ENCODE measurements at regions not wholly inside any gene's neighbourhood (a gene's known extent, or its start where the extent isn't known, plus 50 kb on each side); places are given as distances from the start of the nearest gene placed in this dataset.

DNA sequence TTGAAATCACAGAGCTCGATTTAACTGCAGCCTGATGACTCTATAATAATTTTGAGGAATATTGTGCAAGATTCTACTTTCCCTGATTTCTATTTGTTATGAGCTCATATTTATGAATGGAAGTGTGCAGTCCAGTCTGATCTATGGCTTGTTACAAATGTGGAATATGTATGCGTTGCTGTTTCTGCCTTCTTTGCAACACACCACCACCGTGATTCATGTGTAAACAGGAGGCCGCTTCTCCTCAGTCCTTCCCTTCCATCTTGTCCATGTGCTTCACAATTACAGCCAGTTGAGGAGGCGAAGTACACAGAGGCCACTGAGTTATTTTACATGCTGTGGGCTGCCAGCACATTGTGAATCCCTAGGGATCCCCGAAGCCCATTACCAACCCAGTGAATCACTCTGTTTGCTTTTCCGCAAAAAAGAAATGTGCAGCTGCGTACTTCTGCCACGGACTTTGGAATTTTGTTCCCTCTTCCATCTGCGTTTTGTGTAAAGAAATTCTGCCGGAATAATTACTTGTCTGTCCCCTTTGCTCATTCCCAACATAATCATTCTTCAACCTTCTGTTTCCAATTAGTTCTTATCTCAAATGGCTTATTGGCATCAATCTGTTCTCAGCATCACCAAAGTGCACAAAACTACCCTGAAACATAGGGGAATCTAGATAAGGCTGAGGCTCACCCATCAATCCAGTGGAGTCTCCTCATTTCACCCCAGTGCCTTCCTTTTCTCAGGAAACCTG, 551.6 kb upstream of the CITED2 start:
- no peaks in the 10 kb centered on the region for H3K9me3 Mint-ChIP-seq
- no peaks in the 10 kb centered on the region for H3K36me3 Mint-ChIP-seq
- no peak overlapping the region for H3K27ac Mint-ChIP-seq
- H3K4me3 Mint-ChIP-seq, result no peak overlapping the region
- H3K4me1 Mint-ChIP-seq, result no peaks in the 10 kb centered on the region
- H3K27me3 Mint-ChIP-seq, result peaks cover 12% of the 10 kb centered on the region
- no peak for DNase-seq

DNA sequence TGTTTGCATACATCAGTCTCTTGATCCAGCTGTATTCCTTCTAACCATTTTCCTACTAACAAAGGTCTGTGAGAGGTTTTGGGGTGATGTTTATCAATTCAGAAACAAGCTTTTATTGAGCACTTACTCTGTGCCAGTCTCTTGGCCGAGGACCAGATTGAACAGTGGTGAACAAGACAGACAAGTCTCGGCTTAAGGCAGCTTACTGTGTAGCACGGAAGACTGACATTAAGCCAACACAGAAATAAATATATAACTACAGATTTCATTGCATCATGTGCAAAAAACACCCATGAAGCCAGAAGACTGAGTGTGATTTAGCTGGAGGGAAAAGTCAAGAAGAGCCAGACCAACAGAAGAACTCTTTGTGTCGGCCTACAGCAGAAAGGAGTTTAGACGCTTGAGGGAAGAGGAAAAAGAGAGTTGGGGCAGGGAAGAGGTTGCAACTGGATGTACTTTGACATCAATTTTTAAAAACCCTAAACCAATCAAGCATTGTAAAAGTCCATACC, 549.6 kb upstream of the CITED2 start:
- Mint-ChIP-seq H3K27me3 (peaks cover 23% of the 10 kb centered on the region), H3K36me3 (no peaks in the 10 kb centered on the region), H3K4me3 (no peak overlapping the region), H3K27ac (no peak overlapping the region), H3K9me3 (no peaks in the 10 kb centered on the region), H3K4me1 (peaks cover 4% of the 10 kb centered on the region)
- no peak for DNase-seq

DNA sequence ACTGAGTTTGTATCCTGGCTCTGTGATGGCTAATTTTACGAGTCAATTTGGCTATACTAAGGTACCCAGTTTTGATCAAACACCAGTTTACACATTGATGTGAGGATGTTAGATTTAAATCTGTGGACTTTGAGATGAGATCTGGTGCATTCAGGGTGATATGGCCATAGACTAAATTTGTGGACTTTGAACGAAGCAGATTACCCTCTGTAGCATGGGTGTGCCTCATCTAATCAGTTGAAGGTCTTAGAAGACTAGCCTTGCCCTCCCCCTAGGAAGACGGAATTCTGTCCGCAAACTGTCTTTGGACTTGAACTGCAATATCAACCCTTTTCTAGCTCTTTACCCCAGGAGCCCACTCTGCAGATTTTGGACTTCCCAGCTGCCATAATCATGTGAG, 547.8 kb upstream of the CITED2 start:
- H3K36me3 Mint-ChIP-seq, result no peaks in the 10 kb centered on the region
- H3K27ac Mint-ChIP-seq, result no peak overlapping the region

GRCh38 chr6:139920776-139921100, 546.3 kb upstream of the CITED2 start:
- DNase-seq, result no peak
- Mint-ChIP-seq H3K4me3 (no peak overlapping the region), H3K36me3 (no peaks in the 10 kb centered on the region), H3K27ac (no peak overlapping the region), H3K27me3 (peaks cover 20% of the 10 kb centered on the region), H3K9me3 (no peaks in the 10 kb centered on the region), H3K4me1 (peaks cover 4% of the 10 kb centered on the region)

More for the DNA sequence above, 547.8 kb upstream of the CITED2 start:
- Mint-ChIP-seq H3K4me1 (peaks cover 4% of the 10 kb centered on the region), H3K9me3 (no peaks in the 10 kb centered on the region), H3K27me3 (peaks cover 25% of the 10 kb centered on the region), H3K4me3 (no peak overlapping the region)
- no peak for DNase-seq

- Mint-ChIP-seq H3K4me3 (no peak overlapping the region), H3K27me3 (peaks cover 20% of the 10 kb centered on the region), H3K27ac (no peak overlapping the region), H3K36me3 (no peaks in the 10 kb centered on the region), H3K4me1 (peaks cover 4% of the 10 kb centered on the region), H3K9me3 (no peaks in the 10 kb centered on the region)
- DNase-seq, result no peak
Observed at GRCh38 chr6:139920027-139920775, 545.8 kb upstream of the CITED2 start.

DNA sequence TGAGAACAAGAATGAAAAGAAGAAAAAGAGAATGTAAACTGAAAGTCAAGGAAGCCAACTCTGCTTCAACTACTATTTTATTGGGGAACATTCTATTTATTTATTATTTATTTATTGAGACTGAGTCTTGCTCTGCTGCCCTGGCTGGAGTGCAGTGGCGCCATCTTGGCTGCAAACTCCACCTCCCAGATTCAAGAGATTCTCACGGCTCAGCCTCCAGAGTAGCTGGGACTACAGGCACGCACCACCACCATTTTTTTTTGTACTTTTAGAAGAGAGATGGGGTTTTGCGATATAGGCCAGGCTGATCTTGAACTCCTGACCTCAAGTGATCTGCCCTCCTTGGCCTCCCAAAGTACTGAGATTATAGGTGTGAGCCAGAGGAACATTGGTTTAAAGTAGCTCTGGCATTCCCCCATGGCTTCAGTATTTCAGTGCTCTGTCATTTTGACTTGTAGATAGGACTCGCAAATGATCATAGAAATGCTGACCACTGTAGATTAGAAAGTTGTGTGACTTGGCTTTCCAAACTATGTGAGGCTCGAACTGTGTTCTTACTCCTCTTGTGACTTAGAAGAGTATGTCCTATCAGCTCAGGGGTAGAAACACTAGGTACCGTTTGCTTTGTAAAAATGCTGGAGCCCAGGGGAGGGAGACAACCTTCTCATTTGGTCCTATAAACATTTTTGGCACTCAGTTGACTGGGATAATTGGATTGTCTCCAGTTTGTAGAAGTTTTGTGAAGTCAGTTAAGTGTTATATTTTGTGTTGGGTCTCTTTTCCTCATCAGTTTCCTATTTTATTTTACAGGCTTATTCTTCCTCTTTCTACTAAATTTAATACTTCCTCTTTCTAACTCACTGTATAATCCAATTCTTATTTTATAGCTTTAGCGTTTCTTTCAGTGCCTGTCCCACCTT, 544.9 kb upstream of the CITED2 start:
- H3K27ac Mint-ChIP-seq, result no peak overlapping the region
- H3K36me3 Mint-ChIP-seq, result no peaks in the 10 kb centered on the region
- peaks cover 4% of the 10 kb centered on the region for H3K4me1 Mint-ChIP-seq
- H3K27me3 Mint-ChIP-seq, result peaks cover 20% of the 10 kb centered on the region
- H3K9me3 Mint-ChIP-seq, result no peaks in the 10 kb centered on the region
- no peak overlapping the region for H3K4me3 Mint-ChIP-seq
- DNase-seq, result no peak

GRCh38 chr6:139917951-139918630, 543.6 kb upstream of the CITED2 start:
- H3K27me3 Mint-ChIP-seq, result peaks cover 20% of the 10 kb centered on the region

GRCh38 chr6:139914910-139915309, 540.5 kb upstream of the CITED2 start:
- peaks cover 2% of the 10 kb centered on the region for H3K4me1 Mint-ChIP-seq
- H3K4me3 Mint-ChIP-seq, result no peak overlapping the region
- DNase-seq, result no peak
- H3K27ac Mint-ChIP-seq, result no peak overlapping the region
- peaks cover 10% of the 10 kb centered on the region for H3K27me3 Mint-ChIP-seq
- no peaks in the 10 kb centered on the region for H3K9me3 Mint-ChIP-seq
- H3K36me3 Mint-ChIP-seq, result no peaks in the 10 kb centered on the region

More at GRCh38 chr6:139917951-139918630, 543.6 kb upstream of the CITED2 start:
- Mint-ChIP-seq H3K36me3 (no peaks in the 10 kb centered on the region), H3K9me3 (no peaks in the 10 kb centered on the region), H3K27ac (no peak overlapping the region), H3K4me1 (peaks cover 4% of the 10 kb centered on the region), H3K4me3 (no peak overlapping the region)
- no peak for DNase-seq

DNA sequence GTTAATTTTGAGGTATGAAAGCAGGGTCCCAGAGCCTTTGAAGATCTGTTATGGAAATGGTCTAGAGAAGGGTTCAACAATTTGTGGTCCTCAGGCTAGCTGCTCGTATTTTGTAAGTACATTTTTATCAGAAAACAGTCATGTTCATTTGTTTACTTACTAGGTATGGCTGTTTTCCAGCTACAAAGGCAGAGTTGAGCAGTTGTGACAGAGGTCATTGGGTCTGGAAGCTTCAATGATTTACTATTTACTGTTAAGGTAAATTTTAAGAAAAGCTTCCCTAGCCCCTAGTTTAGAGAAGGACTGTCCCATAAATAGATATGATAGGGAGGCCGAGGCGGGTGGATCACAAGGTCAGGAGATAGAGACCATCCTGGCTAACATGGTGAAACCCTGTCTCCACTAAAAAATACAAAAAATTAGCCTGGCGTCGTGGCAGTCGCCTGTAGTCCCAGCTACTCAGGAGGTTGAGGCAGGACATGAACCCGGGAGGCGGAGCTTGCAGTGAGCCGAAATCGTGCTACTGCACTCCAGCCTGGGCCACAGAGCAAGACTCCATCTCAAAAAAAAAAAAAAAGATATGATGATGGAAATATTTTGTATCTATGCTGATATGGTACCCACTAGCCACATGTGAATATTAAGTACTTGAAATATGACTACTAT, 538.4 kb upstream of the CITED2 start:
- no peaks in the 10 kb centered on the region for H3K9me3 Mint-ChIP-seq
- H3K4me1 Mint-ChIP-seq, result no peaks in the 10 kb centered on the region
- H3K27ac Mint-ChIP-seq, result no peak overlapping the region
- no peak for DNase-seq
- H3K36me3 Mint-ChIP-seq, result no peaks in the 10 kb centered on the region
- H3K27me3 Mint-ChIP-seq, result peaks cover 4% of the 10 kb centered on the region
- H3K4me3 Mint-ChIP-seq, result no peak overlapping the region

DNA sequence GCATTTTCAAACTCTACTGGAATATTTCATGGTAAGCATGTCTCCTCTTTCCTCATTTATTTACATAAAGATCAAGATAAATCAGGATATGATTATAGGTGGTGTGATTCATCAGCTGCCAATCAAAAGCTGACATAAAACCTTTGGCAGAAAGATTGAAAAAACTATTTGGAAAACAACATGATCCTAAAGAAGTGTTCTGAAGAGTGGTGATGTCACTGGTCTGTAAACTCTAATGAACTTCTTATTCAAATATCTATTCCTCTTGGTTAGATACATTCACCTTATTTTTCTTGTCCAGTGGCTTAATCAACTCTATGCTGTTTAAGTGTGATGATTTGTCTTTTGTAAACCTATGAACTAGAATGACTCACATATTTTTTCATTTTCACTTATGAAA, 535.5 kb upstream of the CITED2 start:
- H3K27me3 Mint-ChIP-seq, result peaks cover 4% of the 10 kb centered on the region
- no peaks in the 10 kb centered on the region for H3K36me3 Mint-ChIP-seq
- H3K4me1 Mint-ChIP-seq, result no peaks in the 10 kb centered on the region
- H3K9me3 Mint-ChIP-seq, result no peaks in the 10 kb centered on the region
- no peak overlapping the region for H3K27ac Mint-ChIP-seq
- no peak overlapping the region for H3K4me3 Mint-ChIP-seq
- no peak for DNase-seq

DNA sequence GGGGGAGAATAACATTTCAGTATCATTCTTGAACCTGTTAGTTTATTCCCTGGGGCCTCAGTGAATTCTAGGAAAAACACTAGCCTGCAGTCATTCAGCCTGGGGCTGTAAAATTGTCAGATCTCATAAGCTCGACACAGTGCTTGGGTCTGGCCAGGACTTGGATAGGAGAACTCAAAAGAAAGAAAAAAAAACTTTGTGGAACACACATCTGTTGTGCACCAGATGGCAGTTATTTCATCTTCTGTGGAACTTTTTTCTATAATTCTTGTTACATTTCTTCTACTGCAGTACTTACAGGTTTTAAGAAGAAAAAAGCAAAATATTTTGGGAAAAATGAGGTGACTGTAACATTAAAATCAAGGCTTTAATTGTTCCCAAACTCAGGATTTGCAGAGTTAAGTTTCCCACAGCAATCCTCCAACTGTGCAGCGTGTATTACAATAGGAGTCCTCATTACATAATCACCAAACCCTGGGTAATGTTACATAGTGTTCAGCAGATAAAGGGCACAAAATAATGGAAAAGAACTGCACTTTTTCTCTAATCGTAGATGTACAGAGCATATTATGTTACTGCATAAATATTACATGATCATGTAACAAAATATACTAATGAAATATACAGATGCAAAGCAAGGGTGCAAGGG, 531.1 kb upstream of the CITED2 start:
- DNase-seq, result no peak
- peaks cover 12% of the 10 kb centered on the region for H3K27me3 Mint-ChIP-seq
- H3K9me3 Mint-ChIP-seq, result no peaks in the 10 kb centered on the region
- no peak overlapping the region for H3K27ac Mint-ChIP-seq
- peaks cover 2% of the 10 kb centered on the region for H3K4me1 Mint-ChIP-seq
- H3K4me3 Mint-ChIP-seq, result no peak overlapping the region
- H3K36me3 Mint-ChIP-seq, result no peaks in the 10 kb centered on the region

DNA sequence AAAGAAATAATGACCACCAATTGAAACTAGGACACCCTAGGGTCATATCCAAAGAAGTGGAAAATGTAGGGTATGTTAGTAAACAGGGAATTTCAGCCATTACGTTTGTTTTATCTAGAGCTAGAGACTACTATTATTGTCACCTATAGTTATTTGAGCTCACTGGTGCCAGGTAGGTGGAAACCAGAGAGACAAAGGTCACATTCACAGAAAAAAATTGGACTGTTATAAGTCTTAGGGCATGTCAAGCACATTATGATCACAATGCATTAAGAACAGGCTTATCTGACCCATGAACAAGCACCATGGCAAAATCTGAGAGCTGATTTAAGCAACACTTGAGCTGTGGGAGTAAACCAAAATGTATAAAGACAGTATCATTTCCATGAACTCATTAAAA, 530.1 kb upstream of the CITED2 start:
- no peak overlapping the region for H3K27ac Mint-ChIP-seq
- peaks cover 2% of the 10 kb centered on the region for H3K4me1 Mint-ChIP-seq
- no peak overlapping the region for H3K4me3 Mint-ChIP-seq
- no peaks in the 10 kb centered on the region for H3K9me3 Mint-ChIP-seq
- no peaks in the 10 kb centered on the region for H3K36me3 Mint-ChIP-seq
- no peak for DNase-seq
- peaks cover 12% of the 10 kb centered on the region for H3K27me3 Mint-ChIP-seq

DNA sequence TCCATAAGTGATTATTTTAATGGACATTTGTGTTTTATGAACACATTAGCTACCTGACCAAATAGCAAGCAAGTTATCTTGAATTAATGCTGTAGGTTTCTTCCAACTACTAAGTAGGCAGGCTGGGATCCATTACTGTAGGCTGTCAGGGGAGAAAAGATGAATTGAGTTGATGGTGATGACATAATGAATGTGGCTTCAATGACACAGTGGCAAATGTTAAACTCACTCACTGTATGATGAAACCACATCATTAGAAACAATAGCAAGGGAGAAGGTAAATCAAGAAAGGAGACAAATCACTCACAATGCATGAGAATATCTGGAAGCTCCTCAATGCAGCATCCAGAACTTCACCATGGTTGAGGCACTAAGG, 529.7 kb upstream of the CITED2 start:
- Mint-ChIP-seq H3K9me3 (no peaks in the 10 kb centered on the region), H3K4me1 (peaks cover 2% of the 10 kb centered on the region), H3K36me3 (no peaks in the 10 kb centered on the region), H3K27ac (no peak overlapping the region), H3K4me3 (no peak overlapping the region), H3K27me3 (peaks cover 12% of the 10 kb centered on the region)
- no peak for DNase-seq
